Suprapubic skin (tissue), 4 donors: ENCODE measurements at regions not wholly inside any gene's neighbourhood (a gene's known extent, or its start where the extent isn't known, plus 50 kb on each side); places are given as distances from the start of the nearest gene placed in this dataset.

ENCODE experiments used
- EP300 ChIP-seq: sonication (generic); formaldehyde crosslinking; IDR thresholded peaks from one replicate; pipeline ENCODE4 v1.6.1; 2017; ENCODE audit warnings: antibody characterized with exemption
- POLR2A ChIP-seq, 2 donors: fragments of 450-650 bp; IDR thresholded peaks; one replicate each; pipeline ENCODE4 v1.6.1; 2017; ENCODE audit warnings: antibody characterized with exemption in 2 of 2, mild to moderate bottlenecking in 2 of 2, moderate library complexity in 2 of 2
- POLR2AphosphoS5 ChIP-seq, 3 donors: sonication (generic); formaldehyde crosslinking; IDR thresholded peaks; one replicate each; pipeline ENCODE4 v1.6.1; 2017; ENCODE audit warnings: antibody characterized with exemption in 3 of 3
- TF ChIP-seq, protein P1 (sequence below), 2 donors: fragments of 200-600 bp in 1 of 2; fragments of 450-650 bp in 1 of 2; sonication (generic) in 1 of 2; IDR thresholded peaks; one replicate each; pipeline ENCODE4 v1.5.1; 2016 to 2019; ENCODE audit warnings: antibody characterized with exemption in 2 of 2, mild to moderate bottlenecking in 1 of 2, moderate library complexity in 1 of 2

DNA sequence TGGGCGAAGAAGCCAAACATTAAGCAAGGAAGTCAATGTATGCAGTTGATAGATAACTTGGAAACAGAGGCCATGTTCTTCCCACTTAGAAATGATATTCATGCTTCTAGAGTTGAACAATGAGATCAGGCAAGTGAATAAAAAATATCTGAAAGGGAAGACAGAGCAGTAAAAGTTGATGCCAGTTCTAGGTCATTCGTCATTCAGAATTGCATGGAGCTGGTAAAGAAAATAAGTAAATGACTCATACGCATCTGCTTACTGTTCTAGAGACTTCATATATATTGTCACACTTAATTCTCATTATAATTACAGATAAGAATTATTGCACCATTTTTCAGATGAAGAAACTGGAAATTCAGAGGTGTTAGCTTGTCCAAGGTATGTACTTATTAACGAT is 158.9 kb upstream of the FERD3L start:
- TF ChIP-seq, protein P1, sequence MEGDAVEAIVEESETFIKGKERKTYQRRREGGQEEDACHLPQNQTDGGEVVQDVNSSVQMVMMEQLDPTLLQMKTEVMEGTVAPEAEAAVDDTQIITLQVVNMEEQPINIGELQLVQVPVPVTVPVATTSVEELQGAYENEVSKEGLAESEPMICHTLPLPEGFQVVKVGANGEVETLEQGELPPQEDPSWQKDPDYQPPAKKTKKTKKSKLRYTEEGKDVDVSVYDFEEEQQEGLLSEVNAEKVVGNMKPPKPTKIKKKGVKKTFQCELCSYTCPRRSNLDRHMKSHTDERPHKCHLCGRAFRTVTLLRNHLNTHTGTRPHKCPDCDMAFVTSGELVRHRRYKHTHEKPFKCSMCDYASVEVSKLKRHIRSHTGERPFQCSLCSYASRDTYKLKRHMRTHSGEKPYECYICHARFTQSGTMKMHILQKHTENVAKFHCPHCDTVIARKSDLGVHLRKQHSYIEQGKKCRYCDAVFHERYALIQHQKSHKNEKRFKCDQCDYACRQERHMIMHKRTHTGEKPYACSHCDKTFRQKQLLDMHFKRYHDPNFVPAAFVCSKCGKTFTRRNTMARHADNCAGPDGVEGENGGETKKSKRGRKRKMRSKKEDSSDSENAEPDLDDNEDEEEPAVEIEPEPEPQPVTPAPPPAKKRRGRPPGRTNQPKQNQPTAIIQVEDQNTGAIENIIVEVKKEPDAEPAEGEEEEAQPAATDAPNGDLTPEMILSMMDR (IDR thresholded peaks at IDR 0.05), result no peak
- TF ChIP-seq POLR2AphosphoS5 (IDR thresholded peaks at IDR 0.05), result no peak
- TF ChIP-seq EP300, result no peak
- TF ChIP-seq POLR2A (IDR thresholded peaks at IDR 0.05), result no peak
